ENCODE measurements at regions not wholly inside any gene's neighbourhood (a gene's known extent, or its start where the extent isn't known, plus 50 kb on each side); places are given as distances from the start of the nearest gene placed in this dataset.
A peak's percentile ranks its signal among the peaks of the same experiment; 100 is the strongest.
"Not testable (repeated sequence)": the region's sequence is repeated elsewhere in the genome, so short reads cannot be mapped to it uniquely, and the experiment has no call there.

DNA sequence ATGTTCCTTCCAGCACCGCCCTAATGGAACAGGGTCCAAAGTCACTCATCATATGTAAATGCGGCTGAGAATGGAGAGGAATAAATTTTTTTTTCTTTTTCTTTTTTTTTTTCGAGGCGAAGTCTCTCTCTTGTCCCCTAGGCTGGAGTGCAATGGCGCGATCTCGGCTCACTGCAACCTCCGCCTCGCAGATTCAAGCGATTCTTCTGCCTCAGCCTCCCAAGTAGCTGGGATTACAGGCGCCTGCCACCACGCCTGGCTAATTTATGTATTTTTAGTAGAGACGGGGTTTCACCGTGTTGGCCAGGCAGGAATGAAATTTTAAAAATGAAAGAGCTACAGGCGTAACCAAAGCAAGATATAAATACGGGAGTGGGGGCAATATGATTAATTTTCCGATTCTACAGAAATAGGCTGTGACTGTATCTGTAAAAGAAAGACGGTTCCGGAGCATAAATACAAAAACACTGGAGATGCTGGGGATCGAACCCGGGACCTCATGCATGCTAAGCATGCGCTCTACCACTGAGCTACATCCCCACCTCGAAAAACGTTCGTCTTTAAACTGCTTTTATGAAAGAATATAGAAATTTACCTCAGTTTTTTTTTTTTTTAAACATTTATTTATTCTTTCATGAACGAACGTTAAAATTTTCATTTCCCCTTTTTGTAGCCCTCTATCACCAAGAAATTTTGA lies 132.2 kb downstream of the GPX5 start:
- DNase-seq, result peak in 36 of 58 donors; percentile 2 to 63 (median 26)

DNA sequence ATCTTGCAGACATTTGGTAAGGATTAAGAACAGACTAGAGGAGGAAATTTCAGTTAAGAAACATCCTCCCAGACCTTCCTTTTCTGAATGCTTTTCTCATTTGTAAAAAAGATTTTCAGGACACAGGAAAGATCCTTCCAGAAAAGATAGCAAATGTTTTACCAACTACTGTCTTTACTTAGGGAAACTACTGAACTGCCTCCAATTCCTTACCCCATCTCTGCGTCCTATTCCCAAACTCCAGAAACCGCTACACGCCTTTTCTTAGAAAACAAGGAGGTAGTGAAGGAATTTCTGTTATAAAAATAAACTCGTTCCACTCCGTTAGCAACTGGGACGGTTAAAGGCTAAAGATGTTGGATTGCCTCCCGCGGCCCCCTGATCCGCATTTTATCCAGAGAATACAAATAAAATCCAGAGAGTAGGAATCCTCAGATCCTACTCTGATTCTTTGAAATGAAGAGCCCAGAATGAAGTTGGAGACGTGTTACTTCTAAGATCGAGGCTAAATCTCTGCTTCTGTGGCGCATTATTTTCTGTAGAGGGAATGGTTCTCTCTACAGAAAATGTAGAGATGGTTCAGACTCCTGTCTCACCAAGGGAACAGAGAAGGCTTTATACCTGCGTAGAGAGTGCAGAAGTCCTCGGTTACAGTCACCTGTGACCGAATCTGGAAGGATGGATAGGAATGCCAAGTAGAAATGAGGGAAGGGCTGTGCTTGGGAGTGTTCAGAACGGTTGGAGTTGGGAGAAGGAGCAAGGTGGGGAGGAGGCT lies 133.0 kb downstream of the GPX5 start:
- DNase-seq, result peak in 7 of 58 donors; percentile 7 to 23 (median 13)

DNA sequence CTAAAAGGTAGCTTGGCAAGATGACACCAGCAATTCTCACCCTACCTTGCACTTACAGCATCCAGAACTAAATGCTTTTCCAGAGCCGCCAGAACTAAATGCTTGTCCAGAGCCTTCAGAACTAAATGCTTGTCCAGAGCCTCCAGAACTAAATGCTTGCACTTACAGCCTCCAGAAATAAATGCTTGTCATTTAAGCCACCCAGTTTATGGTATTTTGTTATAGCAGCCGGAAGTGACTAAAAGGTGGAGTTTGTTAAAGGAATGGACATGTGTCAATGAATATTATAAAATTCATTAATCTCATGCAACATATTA lies 133.5 kb downstream of the GPX5 start:
- no peak for DNase-seq

DNA sequence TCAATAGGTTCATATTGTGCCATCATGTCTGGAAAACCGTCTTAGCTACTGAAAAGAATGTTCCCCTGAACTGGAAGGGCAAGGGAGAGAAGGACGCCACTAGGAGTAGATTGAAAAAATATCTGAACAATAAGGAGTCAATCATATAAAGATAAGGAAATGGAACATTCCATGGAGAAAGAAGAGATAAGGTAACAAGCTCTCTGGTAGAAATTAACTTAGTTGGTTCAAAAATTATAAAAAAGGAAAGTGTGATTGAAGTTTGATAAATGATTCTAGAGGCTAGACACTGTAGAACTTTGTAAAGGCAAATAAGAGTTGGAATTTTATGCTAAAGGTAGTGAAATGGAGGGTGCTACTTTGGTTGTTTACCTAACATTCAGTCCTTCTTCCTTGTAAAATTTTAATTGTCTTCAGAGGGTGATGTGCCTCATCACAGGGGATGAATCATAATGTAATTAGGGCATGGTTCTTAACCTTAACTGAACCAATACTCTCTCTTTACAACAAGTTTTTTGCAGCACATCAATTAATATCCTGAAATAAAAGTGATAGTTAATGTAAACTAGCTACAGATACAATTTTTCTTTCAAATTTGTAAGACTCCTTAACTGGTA lies 135.5 kb downstream of the GPX5 start:
- DNase-seq, result no peak

DNA sequence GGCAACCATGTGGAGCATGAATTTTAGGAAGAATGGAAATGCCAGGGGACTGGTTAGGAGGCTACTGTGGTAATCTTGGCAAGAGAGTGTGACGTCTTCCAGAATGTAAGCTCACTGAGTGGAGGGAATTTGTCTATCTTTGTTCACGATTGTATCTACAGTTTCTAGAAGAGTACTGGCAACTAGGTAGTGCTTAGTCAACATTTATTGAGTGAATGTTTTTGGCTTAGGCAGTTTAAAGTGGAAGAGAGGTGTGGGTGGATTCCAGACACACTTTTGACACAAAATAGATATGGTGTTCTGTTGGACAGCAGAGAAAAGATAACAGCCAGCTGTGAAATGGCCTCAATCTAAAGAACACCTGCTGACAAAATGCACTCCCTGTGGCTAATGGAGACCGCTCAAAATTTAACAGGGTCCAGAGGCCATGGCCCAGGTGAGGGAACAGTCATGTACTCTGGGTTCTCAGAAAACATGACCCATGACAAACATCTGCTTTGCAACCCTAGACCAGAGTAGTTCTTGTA lies 139.3 kb downstream of the GPX5 start:
- no peak for DNase-seq

DNA sequence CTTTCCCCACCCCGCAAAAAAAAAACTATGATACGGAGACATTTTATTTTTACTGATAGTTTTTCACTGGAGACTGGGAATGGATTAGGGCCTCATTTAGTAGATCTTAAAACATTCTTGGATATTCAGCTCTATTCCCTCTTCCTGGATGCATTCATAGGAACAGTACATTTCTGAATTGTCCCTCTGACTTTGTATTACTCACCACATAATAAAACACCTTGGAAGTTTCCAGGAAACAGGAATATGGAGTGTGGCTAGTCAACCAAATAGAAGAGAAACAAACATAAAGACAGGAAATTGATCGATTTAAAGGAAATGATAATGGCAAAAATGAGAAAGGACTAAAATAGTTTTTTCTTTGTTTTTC lies 147.7 kb downstream of the GPX5 start:
- no peak for DNase-seq

DNA sequence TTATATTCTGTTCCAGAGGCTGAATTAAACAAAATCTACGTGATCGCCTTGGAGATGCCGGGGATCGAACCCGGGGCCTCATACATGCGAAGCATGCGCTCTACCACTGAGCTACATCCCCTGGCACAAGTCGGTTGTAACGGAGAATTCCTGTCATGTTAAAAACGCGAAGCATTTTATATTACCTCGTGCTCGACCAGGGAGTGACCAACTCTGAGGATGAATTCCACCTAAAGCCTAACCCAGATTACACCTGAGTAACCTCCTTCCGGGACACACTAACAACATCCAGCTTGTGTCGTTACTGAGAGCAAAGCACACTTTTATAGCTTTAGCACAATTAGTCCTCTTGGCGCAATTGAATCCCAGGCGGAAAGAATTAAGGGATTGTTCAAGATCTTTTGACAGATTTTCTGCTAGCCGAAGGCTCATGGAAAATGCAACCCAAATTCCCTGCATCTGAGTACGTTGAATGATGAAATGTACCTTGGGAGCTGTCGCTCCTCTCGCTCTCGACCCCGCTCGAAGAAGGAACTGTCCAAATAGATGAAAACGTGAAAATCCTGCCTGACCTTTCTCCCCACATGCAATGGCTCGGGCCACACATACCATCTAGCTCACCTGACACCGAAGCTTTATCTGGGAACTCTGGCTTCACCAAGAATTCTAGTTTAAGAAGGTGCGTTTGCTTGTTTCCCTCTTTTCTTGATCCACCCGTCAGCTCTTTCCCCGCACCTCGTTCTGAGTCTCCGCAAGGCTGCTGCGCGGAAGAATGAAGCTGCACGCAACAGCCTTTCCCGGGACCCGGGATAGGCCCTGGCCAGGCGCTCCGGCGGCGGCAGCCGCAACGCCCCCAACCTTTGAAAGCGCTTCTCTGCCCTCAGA lies 148.3 kb downstream of the GPX5 start:
- DNase-seq, result peak in 47 of 58 donors; percentile 3 to 80 (median 32)

DNA sequence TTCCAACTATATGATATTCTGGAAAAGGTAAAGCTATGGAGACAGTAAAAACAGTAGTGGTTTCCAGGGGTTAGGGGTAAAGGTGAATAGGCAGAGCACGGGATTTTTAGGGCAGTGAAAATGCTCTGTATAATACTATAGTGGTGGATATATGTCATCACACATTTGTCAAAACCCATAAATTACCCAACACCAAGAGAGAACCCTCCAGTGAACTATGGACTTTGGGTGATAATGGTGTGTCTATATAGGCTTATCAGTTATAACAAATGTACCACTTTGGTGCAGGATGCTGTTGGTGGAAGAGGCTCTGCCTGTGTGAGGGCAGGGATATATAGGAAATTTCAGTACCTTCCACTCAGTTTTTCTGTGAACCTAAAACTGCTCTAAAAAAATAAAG lies 149.9 kb downstream of the GPX5 start:
- no peak for DNase-seq

DNA sequence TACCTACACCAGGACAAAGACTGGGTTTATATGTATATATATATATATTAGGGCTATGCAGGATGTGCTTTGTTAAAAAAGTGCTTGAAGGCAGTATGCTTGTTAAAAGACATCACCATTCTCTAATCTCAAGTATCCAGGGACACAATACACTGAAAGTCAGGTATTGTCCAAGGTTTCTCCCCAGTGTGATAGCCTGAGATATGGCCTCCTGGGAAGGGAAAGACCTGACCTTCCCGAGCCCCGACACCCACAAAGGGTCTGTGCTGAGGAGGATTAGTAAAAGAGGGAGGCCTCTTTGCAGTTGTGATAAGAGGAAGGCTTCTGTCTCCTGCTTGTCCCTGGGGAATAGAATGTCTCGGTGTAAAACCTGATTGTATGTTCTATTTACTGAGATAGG lies 156.9 kb downstream of the GPX5 start:
- no peak for DNase-seq

DNA sequence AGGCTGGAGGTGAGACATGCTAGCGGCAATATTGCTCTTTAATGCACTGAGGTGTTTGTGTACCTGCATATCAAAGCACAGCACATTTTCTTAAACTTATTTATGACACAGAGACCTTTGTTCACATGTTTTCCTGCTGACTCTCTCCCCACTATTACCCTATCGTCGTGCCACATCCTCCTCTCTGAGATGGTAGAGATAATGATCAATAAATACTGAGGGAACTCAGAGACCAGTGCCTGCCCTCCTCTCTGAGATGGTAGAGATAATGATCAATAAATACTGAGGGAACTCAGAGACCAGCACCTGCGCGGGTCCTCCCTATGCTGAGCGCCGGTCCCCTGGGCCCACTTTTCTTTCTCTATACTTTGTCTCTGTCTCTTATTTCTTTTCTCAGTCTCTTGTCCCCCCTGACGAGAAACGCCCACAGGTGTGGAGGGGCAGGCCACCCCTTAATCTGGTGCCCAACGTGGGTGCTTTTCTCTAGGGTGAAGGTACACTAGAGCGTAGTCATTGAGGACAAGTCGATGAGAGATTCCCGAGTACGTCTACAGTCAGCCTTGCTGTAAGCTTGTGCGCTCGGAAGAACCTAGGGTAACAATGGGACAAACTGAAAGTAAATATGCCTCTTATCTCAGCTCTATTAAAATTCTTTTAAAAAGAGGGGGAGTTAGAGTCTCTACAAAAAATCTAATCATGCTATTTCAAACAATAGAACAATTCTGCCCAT lies 157.4 kb downstream of the GPX5 start:
- not testable (repeated sequence) for DNase-seq

DNA sequence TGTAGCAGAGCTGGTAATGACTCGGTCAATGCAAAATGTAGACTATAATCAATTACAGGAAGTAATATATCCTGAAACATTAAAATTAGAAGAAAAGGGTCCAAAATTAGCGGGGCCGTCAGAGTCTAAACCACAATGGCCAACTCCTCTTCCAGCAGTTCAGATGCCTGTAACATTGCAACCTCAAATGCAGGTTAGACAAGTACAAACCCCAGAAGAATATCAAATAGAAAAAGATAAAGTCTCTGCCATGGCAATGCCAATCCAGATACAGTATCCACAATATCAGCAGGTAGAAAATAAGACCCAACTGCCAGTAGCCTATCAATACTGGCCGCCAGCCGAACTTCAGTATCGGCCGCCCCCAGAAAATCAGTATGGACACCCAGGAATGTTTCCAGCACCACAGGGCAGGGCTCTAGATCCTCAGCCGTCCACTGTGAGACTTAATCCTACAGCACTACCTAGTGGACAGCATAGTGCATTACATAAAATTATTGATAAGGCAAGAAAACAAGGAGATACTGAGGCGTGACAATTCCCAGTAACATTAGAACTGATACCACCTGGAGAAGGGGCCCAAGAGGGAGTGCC lies 158.4 kb downstream of the GPX5 start:
- peak in 4 of 58 donors; percentile 1 to 4 (median 2) for DNase-seq

DNA sequence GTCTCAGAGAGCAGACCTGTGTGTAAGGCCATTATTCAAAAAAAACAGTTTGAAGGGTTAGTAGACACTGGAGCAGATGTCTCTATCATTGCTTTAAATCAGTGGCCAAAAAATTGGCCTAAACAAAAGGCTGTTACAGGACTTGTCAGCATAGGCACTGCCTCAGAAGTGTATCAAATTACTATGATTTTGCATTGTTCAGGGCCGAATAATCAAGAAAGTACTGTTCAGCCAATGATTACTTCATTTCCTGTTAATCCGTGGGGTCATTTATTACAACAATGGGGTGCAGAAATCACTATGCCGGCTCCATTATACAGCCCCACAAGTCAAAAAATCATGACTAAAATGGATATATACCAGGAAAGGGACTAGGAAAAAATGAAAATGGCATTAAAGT lies 160.3 kb downstream of the GPX5 start:
- DNase-seq, result not testable (repeated sequence)

DNA sequence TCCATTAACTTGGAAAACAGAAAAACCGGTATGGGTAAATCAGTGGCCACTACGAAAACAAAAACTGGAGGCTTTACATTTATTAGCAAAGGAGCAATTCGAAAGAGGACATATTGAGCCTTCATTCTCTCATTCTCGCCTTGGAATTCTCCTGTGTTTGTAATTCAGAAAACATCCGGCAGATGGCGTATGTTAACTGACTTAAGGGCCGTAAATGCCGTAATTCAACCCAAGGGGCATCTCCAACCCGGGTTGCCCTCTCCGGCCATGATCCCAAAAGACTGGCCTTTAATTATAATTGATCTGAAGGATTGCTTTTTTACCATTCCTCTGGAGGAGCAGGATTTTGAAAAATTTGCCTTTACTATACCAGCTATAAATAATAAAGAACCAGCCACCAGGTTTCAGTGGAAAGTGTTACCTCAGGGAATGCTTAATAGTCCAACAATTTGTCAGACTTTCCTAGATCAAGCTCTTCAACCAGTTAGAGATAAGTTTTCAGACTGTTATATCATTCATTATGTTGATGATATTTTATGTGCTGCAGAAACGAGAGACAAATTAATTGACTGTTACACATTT lies 160.9 kb downstream of the GPX5 start:
- peak in 21 of 58 donors; percentile 1 to 53 (median 13) for DNase-seq

DNA sequence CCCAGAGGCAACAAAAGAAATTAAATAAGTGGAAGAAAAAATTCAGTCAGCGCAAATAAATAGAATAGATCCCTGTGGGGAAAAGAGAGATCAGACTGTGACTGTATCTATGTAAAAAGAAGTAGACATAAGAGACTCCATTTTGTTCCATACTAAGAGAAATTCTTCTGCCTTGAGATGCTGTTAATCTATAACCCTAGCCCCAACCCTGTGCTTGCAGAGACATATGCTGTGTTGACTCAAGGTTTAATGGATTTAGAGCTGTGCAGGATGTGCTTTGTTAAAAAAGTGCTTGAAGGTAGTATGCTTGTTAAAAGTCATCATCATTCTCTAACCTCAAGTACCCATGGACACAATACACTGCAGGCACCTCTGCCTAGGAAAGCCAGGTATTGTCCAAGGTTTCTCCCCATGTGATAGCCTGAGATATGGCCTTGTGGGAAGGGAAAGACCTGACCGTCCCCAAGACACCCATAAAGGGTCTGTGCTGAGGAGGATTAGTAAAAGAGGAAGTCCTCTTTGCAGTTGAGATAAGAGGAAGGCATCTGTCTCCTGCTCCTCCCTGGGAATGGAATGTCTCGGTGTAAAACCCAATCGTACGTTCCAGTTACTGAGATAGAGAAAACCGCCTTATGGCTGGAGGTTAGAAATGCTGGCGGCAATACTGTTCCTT lies 161.8 kb downstream of the GPX5 start:
- DNase-seq, result not testable (repeated sequence)

DNA sequence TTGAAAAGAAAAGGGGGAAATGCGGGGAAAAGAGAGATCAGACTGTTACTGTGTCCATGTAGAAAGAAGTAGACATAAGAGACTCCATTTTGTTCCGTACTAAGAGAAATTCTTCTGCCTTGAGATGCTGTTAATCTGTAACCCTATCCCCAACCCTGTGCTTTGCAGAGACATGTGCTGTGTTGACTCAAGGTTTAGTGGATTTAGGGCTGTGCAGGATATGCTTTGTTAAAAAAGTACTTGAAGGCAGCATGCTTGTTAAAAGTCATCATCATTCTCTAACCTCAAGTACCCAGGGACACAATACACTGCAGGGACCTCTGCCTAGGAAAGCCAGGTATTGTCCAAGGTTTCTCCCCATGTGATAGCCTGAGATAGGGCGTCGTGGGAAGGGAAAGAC lies 166.3 kb downstream of the GPX5 start:
- not testable (repeated sequence) for DNase-seq

DNA sequence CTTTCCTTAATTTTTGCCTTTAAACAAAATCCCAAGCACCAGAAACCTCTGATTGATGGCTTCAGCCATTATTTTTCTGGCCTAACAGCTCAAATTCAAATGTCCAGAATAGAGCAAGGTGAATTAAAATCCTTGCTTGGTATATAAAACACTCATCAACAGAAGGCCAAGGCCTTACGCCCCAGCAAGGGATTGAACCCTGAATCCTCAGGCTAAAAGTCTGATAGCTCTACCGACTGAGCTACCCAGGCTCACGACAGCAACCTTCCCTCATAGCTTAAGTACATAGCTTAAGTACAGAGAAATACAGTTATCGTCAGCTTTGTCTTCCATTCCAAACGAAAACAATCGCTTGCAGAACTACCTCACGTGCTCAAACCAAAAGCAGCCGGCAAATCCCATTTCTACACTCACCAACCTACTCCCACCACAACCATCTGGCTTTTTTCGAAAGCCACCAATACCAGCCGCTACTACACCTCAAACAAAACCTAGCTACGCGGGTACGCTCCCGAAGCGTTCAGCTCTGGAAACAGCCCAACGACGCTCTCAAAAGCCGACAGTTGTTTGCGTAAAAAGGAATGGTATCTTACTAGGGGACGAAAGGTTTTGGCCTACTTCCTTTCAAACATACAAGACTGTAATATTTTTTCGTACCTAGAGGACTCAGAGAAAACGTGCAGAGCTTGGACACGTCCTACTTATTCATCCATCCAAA lies 167.5 kb downstream of the GPX5 start:
- no peak for DNase-seq

DNA sequence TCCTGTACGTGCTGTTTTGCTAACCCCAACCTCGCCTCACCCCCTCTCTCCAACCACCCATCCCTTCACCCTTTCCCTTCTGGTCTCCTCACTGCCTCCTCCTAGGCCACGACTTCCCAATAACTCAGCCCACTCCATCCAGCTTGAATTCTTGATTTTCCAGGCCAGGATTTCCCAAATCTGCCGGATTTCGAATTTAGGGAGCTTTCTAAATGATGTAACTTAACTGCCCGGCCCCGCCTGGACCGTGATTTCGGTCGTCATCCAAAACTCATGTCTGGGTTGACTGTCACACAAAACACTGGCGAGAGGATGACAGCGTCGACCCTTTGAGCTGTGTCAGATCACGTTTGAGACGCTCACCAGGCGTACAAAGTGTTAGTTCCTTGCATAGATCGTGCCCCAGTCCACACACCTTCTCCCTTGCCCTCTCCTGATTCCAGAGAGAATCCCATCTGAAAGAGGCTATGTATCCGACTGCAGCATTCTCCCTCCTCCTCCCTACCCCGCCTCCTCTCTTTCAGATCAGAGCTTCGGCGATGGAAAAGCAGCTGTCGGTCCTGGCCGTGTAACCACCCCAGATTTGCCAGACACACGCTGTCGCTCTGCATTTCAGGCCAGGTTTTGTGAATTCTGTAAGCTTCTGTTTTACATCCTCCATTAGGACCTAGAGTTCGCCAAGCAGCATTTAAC lies 168.2 kb downstream of the GPX5 start:
- DNase-seq, result peak in 1 of 58 donors; percentile 4

DNA sequence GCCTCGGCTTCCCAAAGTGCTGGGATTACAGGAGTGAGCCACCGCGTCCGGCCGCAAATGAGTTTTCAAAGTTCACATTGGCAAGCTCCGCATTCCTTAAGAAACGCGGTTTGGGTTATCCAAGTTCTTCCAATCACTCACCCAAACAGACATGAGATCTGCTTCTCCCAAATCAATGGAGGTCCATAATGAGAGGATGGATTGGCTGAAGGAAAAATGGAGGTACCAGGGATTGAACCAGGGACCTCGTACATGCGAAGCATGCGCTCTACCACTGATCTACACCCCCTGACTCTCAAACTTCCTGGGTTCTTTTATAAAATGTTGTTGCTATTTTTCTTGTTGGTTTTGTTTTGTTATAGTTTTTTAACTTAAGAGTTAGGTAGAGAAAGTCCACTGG lies 170.0 kb downstream of the GPX5 start:
- no peak for DNase-seq
